ENCODE measurements at regions not wholly inside any gene's neighbourhood (a gene's known extent, or its start where the extent isn't known, plus 50 kb on each side); places are given as distances from the start of the nearest gene placed in this dataset.

GRCh38 chr4:106864231-106864630, 171.9 kb downstream of the DKK2 start:
- TF ChIP-seq, protein P1, sequence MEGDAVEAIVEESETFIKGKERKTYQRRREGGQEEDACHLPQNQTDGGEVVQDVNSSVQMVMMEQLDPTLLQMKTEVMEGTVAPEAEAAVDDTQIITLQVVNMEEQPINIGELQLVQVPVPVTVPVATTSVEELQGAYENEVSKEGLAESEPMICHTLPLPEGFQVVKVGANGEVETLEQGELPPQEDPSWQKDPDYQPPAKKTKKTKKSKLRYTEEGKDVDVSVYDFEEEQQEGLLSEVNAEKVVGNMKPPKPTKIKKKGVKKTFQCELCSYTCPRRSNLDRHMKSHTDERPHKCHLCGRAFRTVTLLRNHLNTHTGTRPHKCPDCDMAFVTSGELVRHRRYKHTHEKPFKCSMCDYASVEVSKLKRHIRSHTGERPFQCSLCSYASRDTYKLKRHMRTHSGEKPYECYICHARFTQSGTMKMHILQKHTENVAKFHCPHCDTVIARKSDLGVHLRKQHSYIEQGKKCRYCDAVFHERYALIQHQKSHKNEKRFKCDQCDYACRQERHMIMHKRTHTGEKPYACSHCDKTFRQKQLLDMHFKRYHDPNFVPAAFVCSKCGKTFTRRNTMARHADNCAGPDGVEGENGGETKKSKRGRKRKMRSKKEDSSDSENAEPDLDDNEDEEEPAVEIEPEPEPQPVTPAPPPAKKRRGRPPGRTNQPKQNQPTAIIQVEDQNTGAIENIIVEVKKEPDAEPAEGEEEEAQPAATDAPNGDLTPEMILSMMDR (IDR thresholded peaks at IDR 0.05), result no peak
- TF ChIP-seq POLR2AphosphoS5 (IDR thresholded peaks at IDR 0.05) (no peak), EP300 (IDR thresholded peaks at IDR 0.05) (no peak)

Data from upper lobe of left lung (tissue), 4 donors.